Peyer's patch (tissue), 4 donors: ENCODE measurements at regions not wholly inside any gene's neighbourhood (a gene's known extent, or its start where the extent isn't known, plus 50 kb on each side); places are given as distances from the start of the nearest gene placed in this dataset.

Experiments used
- DNase-seq, 3 donors: peaks; one replicate each; pipeline ENCODE4 v3.0.0-alpha.2; 2017 to 2019
- H3K27ac ChIP-seq, 4 donors: fragments of 200-600 bp; sonication (generic); one replicate each; pipeline ENCODE4 v1.5.1; 2016 to 2019
- H3K27me3 ChIP-seq, 2 donors: fragments of 200-600 bp; sonication (generic); one replicate each; pipeline ENCODE4 v1.5.1; 2019
- H3K36me3 ChIP-seq, 3 donors: fragments of 200-600 bp; sonication (generic); one replicate each; pipeline ENCODE4 v1.5.1; 2016 to 2019
- H3K4me1 ChIP-seq, 4 donors: fragments of 200-600 bp; sonication (generic); one replicate each; pipeline ENCODE4 v1.5.1; 2016 to 2019
- H3K4me3 ChIP-seq, 4 donors: fragments of 200-600 bp; sonication (generic); 1 replicate in 3 of 4; 2 replicates in 1 of 4; pipeline ENCODE4 v1.5.1; 2016 to 2019; ENCODE audit warnings: mild to moderate bottlenecking in 1 of 4
- H3K9me3 ChIP-seq, 4 donors: fragments of 200-600 bp; sonication (generic); one replicate each; pipeline ENCODE4 v1.5.1; 2016 to 2019; ENCODE audit warnings: mild to moderate bottlenecking in 1 of 4
- CTCF ChIP-seq, 6 experiments: fragments of 450-650 bp in 4 of 6; fragments of 200-600 bp in 2 of 6; sonication (generic) in 1 of 6; IDR thresholded peaks; one replicate each; pipeline ENCODE4 v1.5.1; 2017 to 2019; ENCODE audit warnings: antibody characterized with exemption in 6 of 6, mild to moderate bottlenecking in 3 of 6, moderate library complexity in 1 of 6
- POLR2A ChIP-seq, 2 donors: fragments of 450-650 bp; IDR thresholded peaks; one replicate each; pipeline ENCODE4 v1.5.1; 2017; ENCODE audit warnings: antibody characterized with exemption in 2 of 2, mild to moderate bottlenecking in 2 of 2, moderate library complexity in 2 of 2

GRCh38 chr15:53312707-53313106, 446.8 kb downstream of the WDR72 start:
- no peak for DNase-seq
- Histone ChIP-seq H3K4me1 (no peaks in the 10 kb centered on the region), H3K27ac (no peak overlapping the region), H3K4me3 (no peak overlapping the region), H3K36me3 (no peaks in the 10 kb centered on the region), H3K27me3 (no peaks in the 10 kb centered on the region), H3K9me3 (no peaks in the 10 kb centered on the region)
- TF ChIP-seq POLR2A (IDR thresholded peaks at IDR 0.05) (no peak), CTCF (IDR thresholded peaks at IDR 0.05) (no peak)

GRCh38 chr15:53310709-53311108, 448.8 kb downstream of the WDR72 start:
- no peak overlapping the region for H3K4me3 ChIP-seq
- H3K9me3 ChIP-seq, result no peaks in the 10 kb centered on the region
- TF ChIP-seq CTCF (IDR thresholded peaks at IDR 0.05) (no peak), POLR2A (IDR thresholded peaks at IDR 0.05) (no peak)
- H3K27me3 ChIP-seq, result no peaks in the 10 kb centered on the region
- no peaks in the 10 kb centered on the region for H3K4me1 ChIP-seq
- no peak for DNase-seq
- H3K27ac ChIP-seq, result no peak overlapping the region
- no peaks in the 10 kb centered on the region for H3K36me3 ChIP-seq

GRCh38 chr15:53307952-53308624, 451.4 kb downstream of the WDR72 start:
- no peaks in the 10 kb centered on the region for H3K36me3 ChIP-seq
- no peak overlapping the region for H3K27ac ChIP-seq
- H3K9me3 ChIP-seq, result no peaks in the 10 kb centered on the region
- H3K4me3 ChIP-seq, result no peak overlapping the region
- DNase-seq, result no peak
- TF ChIP-seq CTCF (IDR thresholded peaks at IDR 0.05), result no peak
- no peak for TF ChIP-seq POLR2A (IDR thresholded peaks at IDR 0.05)
- H3K4me1 ChIP-seq, result no peaks in the 10 kb centered on the region
- no peaks in the 10 kb centered on the region for H3K27me3 ChIP-seq

GRCh38 chr15:53305554-53305953, 453.9 kb downstream of the WDR72 start:
- Histone ChIP-seq H3K27me3 (no peaks in the 10 kb centered on the region), H3K4me1 (no peaks in the 10 kb centered on the region), H3K4me3 (no peak overlapping the region), H3K9me3 (no peaks in the 10 kb centered on the region), H3K27ac (no peak overlapping the region), H3K36me3 (no peaks in the 10 kb centered on the region)
- TF ChIP-seq CTCF (IDR thresholded peaks at IDR 0.05) (no peak), POLR2A (IDR thresholded peaks at IDR 0.05) (no peak)
- no peak for DNase-seq

- H3K9me3 ChIP-seq, result no peaks in the 10 kb centered on the region
- H3K27ac ChIP-seq, result no peak overlapping the region
- TF ChIP-seq POLR2A (IDR thresholded peaks at IDR 0.05), result no peak
- no peak for TF ChIP-seq CTCF (IDR thresholded peaks at IDR 0.05)
- H3K4me3 ChIP-seq, result no peak overlapping the region
- no peaks in the 10 kb centered on the region for H3K27me3 ChIP-seq
- no peaks in the 10 kb centered on the region for H3K36me3 ChIP-seq
- DNase-seq, result no peak
- H3K4me1 ChIP-seq, result no peaks in the 10 kb centered on the region
Measured at GRCh38 chr15:53305101-53305500, 454.4 kb downstream of the WDR72 start.

GRCh38 chr15:53297828-53298227, 461.6 kb downstream of the WDR72 start:
- Histone ChIP-seq H3K36me3 (no peaks in the 10 kb centered on the region), H3K9me3 (no peaks in the 10 kb centered on the region), H3K4me1 (no peaks in the 10 kb centered on the region), H3K27me3 (no peaks in the 10 kb centered on the region), H3K4me3 (no peak overlapping the region), H3K27ac (no peak overlapping the region)
- DNase-seq, result no peak
- TF ChIP-seq POLR2A (IDR thresholded peaks at IDR 0.05), result no peak
- no peak for TF ChIP-seq CTCF (IDR thresholded peaks at IDR 0.05)
